HG02798 (cell line): ENCODE measurements at regions not wholly inside any gene's neighbourhood (a gene's known extent, or its start where the extent isn't known, plus 50 kb on each side); places are given as distances from the start of the nearest gene placed in this dataset.

Source experiments
- ATAC-seq: cut with Tn5 transposase; IDR thresholded peaks from one replicate; pipeline ENCODE4 v1.9.1; 2021; ENCODE audit warnings: mild to moderate bottlenecking; ENCODE audit not compliant: unreplicated experiment, poor library complexity

GRCh38 chr16:49216593-49216992 lies 65.0 kb downstream of the CBLN1 start:
- no peak for ATAC-seq

GRCh38 chr16:49213594-49213993 lies 68.0 kb downstream of the CBLN1 start:
- ATAC-seq: no peak

- no peak for ATAC-seq
These were observed 77.4 kb downstream of the CBLN1 start for GRCh38 chr16:49204191-49204590.

GRCh38 chr16:49203361-49203760 lies 78.3 kb downstream of the CBLN1 start:
- ATAC-seq: no peak

GRCh38 chr16:49201118-49201517 lies 80.5 kb downstream of the CBLN1 start:
- no peak for ATAC-seq

GRCh38 chr16:49200223-49200820 lies 81.3 kb downstream of the CBLN1 start:
- no peak for ATAC-seq

- no peak for ATAC-seq
These were observed 86.4 kb downstream of the CBLN1 start for GRCh38 chr16:49195237-49195548.

- ATAC-seq: no peak
These were observed 87.0 kb downstream of the CBLN1 start for GRCh38 chr16:49194537-49195236.

GRCh38 chr16:49193596-49193995 lies 88.0 kb downstream of the CBLN1 start:
- no peak for ATAC-seq

- no peak for ATAC-seq
These were observed 92.4 kb downstream of the CBLN1 start for GRCh38 chr16:49189286-49189685.

- no peak for ATAC-seq
These were observed 97.7 kb downstream of the CBLN1 start for GRCh38 chr16:49183911-49184310.

- no peak for ATAC-seq
These were observed 99.7 kb downstream of the CBLN1 start for GRCh38 chr16:49181791-49182518.

- ATAC-seq: no peak
These were observed 101.8 kb downstream of the CBLN1 start for GRCh38 chr16:49179714-49180330.

- no peak for ATAC-seq
These were observed 113.5 kb downstream of the CBLN1 start for GRCh38 chr16:49168126-49168525.

GRCh38 chr16:49165025-49165424 lies 116.6 kb downstream of the CBLN1 start:
- ATAC-seq: no peak

GRCh38 chr16:49161191-49161590 lies 120.4 kb downstream of the CBLN1 start:
- no peak for ATAC-seq

GRCh38 chr16:49158029-49158642 lies 123.5 kb downstream of the CBLN1 start:
- ATAC-seq: no peak

GRCh38 chr16:49150341-49150740 lies 131.3 kb downstream of the CBLN1 start:
- no peak for ATAC-seq

GRCh38 chr16:49148410-49148809 lies 133.2 kb downstream of the CBLN1 start:
- ATAC-seq: no peak

- ATAC-seq: no peak
These were observed 141.0 kb downstream of the CBLN1 start for GRCh38 chr16:49140618-49141017.

- no peak for ATAC-seq
These were observed 151.2 kb downstream of the CBLN1 start for GRCh38 chr16:49130397-49130796.
